HG02678 (cell line): ENCODE measurements at regions not wholly inside any gene's neighbourhood (a gene's known extent, or its start where the extent isn't known, plus 50 kb on each side); places are given as distances from the start of the nearest gene placed in this dataset.
"Not testable (repeated sequence)": the region's sequence is repeated elsewhere in the genome, so short reads cannot be mapped to it uniquely, and the experiment has no call there.

Source experiments
- ATAC-seq: cut with Tn5 transposase; IDR thresholded peaks from one replicate; pipeline ENCODE4 v1.9.1; 2021; ENCODE audit warnings: mild to moderate bottlenecking, moderate library complexity; ENCODE audit not compliant: unreplicated experiment

- no peak for ATAC-seq
These were observed 1291.0 kb upstream of the CNTN5 start for GRCh38 chr11:97729546-97730272.

- ATAC-seq = no peak
These were observed 1288.6 kb upstream of the CNTN5 start for GRCh38 chr11:97732011-97732632.

- no peak for ATAC-seq
These were observed 1282.0 kb upstream of the CNTN5 start for GRCh38 chr11:97738751-97739150.

GRCh38 chr11:97739932-97740800, 1280.6 kb upstream of the CNTN5 start:
- no peak for ATAC-seq

- no peak for ATAC-seq
These were observed 1280.0 kb upstream of the CNTN5 start for GRCh38 chr11:97740801-97741151.

GRCh38 chr11:97742717-97743116, 1278.0 kb upstream of the CNTN5 start:
- no peak for ATAC-seq

GRCh38 chr11:97743205-97743742, 1277.5 kb upstream of the CNTN5 start:
- ATAC-seq = no peak

- ATAC-seq = no peak
These were observed 1275.2 kb upstream of the CNTN5 start for GRCh38 chr11:97745515-97746050.

GRCh38 chr11:97746818-97747217, 1273.9 kb upstream of the CNTN5 start:
- no peak for ATAC-seq

- ATAC-seq = no peak
These were observed 1269.3 kb upstream of the CNTN5 start for GRCh38 chr11:97751405-97751804.

- ATAC-seq = no peak
These were observed 1268.8 kb upstream of the CNTN5 start for GRCh38 chr11:97751952-97752351.

- ATAC-seq = no peak
These were observed 1265.8 kb upstream of the CNTN5 start for GRCh38 chr11:97754976-97755375.

- ATAC-seq = no peak
These were observed 1264.0 kb upstream of the CNTN5 start for GRCh38 chr11:97756571-97757335.

- no peak for ATAC-seq
These were observed 1259.6 kb upstream of the CNTN5 start for GRCh38 chr11:97761175-97761574.

GRCh38 chr11:97764193-97764592, 1256.6 kb upstream of the CNTN5 start:
- no peak for ATAC-seq

- ATAC-seq = no peak
These were observed 1256.1 kb upstream of the CNTN5 start for GRCh38 chr11:97764605-97765004.

- ATAC-seq = no peak
These were observed 1250.2 kb upstream of the CNTN5 start for GRCh38 chr11:97770570-97770969.

GRCh38 chr11:97772705-97773104, 1248.0 kb upstream of the CNTN5 start:
- ATAC-seq = no peak

GRCh38 chr11:97784388-97784787, 1236.4 kb upstream of the CNTN5 start:
- not testable (repeated sequence) for ATAC-seq

GRCh38 chr11:97786961-97787360, 1233.8 kb upstream of the CNTN5 start:
- no peak for ATAC-seq
